HG03558 (cell line): ENCODE measurements at regions not wholly inside any gene's neighbourhood (a gene's known extent, or its start where the extent isn't known, plus 50 kb on each side); places are given as distances from the start of the nearest gene placed in this dataset.

Source experiments
- ATAC-seq: cut with Tn5 transposase; IDR thresholded peaks from one replicate; pipeline ENCODE4 v1.9.1; 2021; ENCODE audit warnings: moderate number of reproducible peaks; ENCODE audit not compliant: unreplicated experiment; ENCODE audit errors: extremely low read depth

DNA sequence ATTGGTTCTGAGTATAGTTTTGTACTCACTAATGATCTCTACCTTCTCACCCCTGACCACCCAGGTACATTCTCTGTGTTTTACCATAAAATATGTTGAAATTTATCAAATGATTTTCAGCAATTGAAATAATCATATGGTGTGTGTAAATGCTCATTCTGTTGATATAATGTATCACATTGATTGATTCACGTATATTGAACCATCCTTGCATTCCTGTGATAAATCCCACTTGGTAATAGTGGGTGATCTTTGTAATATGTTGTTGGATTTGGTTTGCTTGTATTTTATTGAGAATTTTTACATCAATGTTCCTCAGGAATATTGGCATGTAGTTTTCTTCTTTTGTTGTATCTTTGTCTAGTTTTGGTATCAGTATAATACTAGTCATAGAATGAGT, 1497.6 kb downstream of the OTOL1 start:
- no peak for ATAC-seq

DNA sequence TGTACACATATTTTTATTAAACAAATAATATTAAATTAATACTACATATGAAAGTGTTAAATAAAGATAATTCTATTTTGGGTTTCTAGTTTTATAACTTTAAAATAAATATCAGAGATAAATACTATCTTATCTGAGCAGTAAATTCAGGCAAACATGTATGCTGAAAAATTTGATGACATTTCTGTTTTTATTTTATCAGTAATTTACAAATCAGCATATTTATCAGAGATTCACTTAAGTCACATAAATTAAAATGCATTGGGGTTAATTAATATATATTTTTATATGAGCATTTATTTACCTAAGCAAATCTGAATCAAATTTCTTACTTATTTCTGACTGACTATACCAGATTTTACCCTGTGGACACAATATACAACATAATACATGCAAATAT, 1499.8 kb downstream of the OTOL1 start:
- no peak for ATAC-seq

DNA sequence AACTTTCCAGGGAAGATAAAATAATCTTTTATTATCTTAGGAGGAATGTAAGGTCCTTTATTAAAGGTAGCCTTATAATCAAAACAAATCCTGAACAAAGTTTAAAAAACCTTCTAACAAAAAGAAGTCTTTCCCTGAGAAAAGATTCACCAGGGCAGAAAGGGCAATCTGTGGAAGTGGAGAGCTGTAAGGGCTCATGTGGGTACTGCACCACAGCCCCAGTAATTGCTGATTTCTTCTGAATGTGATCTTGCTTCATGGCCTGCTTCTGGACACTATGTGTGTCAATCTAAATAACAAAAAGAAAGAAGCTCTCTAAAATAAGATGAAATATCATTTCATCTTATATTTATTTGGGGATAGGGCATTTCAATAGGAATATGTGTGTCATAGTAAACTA, 1501.6 kb downstream of the OTOL1 start:
- no peak for ATAC-seq

DNA sequence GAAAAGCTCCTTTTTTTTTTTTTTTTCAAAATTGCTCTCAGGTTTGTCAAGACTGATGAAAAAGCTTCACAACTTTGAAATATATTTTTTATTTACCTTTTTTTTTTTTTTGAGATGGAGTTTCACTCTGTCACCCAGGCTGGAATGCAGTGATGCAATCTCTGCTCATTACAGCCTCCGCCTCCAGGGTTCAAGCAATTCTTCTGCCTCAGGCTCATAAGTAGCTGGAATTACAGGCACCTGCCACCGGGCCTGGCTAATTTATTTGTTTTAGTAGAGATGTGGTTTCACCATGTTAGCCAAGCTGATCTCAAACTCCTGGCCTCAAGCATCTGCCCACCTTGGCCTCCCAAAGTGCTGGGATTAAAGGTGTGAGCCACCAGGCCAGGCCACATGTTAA, 1515.0 kb downstream of the OTOL1 start:
- no peak for ATAC-seq

DNA sequence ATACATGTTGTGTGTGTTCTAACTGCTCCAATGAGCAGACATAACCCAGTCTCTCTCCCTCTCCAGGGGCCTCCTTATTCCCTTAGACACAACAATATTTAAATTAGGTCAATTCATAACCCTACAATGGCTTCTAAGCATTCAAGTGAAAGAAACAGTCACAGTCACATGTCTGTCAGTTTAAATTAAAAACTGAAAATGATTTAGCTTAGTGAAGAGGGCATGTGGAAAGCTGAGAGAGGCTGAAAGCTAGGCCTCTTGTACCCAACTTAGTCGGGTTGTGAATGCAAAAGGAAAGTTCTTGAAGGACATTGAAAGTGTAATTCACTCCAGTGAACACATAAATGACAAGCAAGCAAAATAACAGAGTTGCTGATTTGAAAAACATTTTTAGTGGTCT, 1519.6 kb downstream of the OTOL1 start:
- ATAC-seq: no peak

DNA sequence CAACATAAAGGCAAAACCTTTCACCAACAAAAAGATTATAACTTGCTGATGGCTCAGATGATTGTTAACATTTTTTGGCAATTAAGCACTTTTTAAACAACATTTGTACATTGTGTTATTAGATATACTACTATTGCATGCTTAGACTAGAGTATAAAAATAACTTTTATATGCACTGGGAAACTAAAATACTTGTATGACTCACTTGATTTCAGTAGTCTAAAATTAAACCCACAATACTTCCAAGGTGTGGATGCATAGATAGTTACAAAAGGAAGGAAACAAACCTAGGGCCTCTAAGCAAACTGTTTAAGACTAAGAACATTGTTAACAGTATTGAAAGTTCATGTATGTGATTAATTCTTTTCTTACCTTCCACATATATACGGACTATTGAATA, 1521.5 kb downstream of the OTOL1 start:
- ATAC-seq: no peak

DNA sequence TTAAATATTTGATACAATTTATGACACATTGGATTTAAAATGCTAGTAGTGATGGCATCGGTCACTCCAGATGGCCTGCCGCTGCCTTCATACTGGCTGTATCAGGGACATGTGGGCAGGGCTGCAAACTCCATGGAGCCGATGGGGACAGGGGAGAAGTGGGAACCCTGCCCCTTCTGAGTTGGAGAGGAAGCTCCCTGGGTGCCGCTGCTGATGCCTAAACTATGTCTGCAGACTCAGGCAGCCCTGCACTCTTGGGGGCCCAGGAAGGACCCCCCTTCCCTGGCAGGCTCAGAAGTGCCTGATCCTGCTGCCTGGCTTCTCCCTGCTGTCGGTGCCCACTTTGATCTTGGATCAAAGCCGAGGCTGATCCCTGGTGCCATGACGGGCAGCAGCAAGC, 1522.1 kb downstream of the OTOL1 start:
- no peak for ATAC-seq

DNA sequence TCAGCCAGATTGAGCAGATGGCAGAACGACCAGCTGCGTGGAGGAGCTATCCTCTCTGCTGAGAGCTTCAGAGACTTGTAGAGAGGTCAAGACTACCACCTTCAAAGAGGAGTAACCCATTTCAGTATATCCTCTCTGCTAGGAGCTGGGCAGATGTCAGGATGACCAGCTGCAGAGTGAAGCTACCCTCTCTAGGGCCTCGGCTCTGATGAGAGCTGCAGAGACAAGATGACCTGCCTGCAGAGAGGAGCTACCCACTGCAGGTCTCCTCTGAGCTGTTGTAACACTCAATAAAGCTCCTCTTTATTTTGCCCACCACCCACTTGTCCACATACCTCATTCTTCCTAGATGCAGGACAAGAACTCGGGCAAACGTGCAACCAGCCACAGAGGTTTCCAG, 1522.7 kb downstream of the OTOL1 start:
- ATAC-seq: no peak

DNA sequence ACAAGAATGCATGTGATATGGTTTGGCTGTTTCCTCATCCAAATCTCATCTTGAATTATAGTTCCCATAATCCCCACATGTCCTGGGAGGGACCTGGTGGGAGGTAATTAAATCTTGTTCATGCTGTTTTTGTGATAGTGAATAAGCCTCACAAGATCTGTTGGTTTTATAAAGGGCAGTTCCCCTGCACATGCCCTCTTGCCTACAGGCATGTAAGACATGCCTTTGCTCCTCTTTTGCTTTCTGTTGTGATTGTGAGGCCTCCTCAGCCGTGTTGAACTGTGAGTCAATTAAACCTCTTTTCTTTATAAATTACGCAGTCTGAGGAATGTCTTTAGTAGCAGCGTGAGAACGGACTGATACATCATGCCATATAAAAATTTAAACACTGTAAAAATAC, 1537.0 kb downstream of the OTOL1 start:
- no peak for ATAC-seq

DNA sequence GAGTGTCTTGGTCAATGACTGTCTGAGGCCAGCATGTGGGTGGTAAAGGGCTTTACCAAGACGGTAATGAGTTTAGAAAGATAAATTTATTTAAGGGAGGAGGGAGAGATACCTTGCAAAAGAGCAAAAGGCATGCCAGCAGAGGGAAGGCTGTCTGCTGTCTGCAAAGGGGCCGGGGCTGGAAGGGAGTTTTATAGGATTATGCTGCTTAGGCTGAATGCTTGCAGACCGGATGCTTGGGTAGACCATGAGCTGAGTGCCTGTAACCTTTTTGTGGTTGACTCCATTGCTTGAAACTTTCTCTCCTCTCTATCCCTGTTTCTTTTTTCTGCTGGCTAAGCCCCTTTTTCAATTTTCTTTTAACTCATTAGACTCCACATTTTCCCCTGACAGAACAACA, 1543.0 kb downstream of the OTOL1 start:
- no peak for ATAC-seq

DNA sequence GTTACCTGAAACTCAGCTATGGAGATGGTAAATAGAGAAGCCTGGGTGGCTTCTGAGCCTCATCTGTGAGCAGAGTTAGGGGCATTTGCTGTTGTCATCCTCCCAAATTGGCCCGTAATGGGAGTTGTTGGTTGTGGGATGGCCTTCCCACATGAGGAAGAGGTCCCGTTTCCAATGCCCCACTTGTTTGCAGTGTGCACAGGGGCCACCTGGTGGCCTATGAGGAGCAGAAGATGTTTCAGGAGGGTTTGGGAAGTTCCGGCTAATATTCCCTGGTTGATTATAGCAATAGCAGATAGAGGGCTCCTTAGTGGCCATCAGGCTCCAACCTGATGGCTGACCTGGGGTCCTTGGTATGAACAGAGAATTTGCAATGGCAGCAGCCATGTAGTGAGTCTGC, 1546.5 kb downstream of the OTOL1 start:
- no peak for ATAC-seq

DNA sequence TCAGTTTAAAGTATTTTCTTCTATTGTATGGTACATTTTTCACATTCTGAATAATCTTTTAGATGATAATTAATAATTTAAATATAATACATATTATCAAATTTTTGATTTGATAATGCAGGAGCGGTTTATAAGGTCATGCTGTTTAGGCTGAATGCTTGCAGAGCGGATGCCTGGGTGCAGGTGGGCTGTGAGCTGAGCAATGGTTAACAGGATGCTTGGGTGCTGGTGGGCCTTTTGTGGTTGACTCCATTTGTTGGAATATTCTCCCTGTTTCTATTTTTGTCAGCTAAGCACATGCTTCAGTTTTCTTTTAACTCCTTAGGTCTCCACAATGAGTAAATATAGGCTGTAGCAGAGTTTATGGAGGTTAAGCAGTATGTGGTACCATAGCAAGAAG, 1549.3 kb downstream of the OTOL1 start:
- ATAC-seq: no peak

DNA sequence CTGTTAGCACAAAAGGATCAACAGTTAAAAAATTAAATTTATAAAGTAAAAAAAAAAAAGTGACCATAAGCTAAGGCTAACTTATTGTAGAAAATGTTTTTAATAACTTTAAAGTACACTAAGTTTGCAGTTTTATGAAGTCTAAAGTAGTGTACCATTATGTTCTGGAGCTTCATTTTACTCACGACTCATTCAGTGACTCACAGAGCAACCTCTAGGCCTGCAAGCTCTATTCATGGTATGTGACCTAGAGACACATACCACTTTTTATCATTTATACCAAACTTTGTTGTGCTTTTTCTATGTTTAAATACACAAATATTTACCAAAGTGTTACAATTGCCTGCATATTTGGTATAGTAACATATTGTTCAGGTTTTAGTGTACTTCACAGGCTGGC, 1552.3 kb downstream of the OTOL1 start:
- ATAC-seq: no peak

DNA sequence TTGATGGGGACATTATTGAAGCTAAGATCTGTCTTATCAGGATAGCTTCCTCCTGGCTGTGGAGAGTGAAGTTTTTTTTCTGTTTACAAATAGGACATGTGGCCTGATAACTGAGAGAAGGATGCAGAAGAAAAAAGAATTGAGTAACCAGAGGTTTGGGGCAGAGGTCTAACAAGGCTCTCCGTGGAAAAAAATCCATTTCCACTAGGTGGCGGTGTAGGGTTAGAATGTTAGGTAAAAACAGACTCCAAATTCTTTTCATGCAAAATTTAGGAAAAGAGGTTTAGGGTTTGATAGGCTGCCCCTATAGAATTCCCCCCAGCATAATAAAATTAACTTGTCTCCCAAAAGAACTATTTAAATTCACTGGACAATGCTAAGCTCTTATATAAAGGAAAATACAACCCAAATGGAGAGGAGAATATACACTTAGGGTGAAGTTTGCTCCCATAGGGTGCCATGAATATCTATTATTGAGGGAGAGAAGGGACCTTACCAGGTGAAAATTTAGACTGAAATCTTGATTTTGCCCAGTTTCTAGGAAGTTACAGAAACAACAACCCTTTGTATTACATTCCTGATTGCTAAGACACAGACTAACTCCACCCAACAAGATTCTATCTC, 1560.4 kb downstream of the OTOL1 start:
- no peak for ATAC-seq

DNA sequence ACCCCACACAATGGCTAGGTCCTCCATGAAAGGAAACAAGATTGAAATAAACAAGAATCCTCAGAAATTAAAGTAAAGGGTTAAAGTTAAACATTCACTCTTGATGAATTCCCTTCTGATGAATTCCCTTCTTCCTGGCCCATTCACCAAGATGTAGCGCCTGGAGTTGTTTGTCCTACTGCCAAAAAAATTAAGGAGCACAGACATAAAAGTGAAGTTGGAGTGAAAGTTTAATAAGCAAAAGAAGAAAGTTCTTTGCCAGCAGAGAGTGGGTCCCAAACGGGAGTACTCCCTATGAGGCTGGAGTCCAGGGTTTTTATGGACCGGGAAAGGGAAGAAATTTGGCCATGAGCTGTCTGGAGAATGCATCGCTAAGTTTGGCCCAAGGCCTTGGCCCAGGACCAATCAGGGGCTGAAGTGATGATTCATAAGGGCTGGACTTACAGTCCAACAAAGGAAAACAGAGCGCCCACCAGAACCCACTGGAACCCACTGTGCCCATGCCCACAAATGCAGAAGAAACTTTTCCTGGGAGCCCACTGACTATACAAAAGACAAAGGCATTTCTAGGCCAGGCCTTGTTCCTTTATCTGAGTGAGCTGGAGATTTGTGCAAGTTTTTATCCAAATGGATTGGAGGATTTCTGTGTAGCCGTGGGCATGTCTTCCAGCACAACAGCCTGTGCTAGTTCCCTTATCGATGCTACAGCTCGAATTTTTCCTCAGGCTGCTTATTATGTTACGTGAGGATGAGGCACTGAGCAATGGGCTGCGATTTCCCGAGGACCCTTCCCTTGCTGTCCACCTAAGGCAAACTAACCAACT, 1561.6 kb downstream of the OTOL1 start:
- ATAC-seq: no peak

DNA sequence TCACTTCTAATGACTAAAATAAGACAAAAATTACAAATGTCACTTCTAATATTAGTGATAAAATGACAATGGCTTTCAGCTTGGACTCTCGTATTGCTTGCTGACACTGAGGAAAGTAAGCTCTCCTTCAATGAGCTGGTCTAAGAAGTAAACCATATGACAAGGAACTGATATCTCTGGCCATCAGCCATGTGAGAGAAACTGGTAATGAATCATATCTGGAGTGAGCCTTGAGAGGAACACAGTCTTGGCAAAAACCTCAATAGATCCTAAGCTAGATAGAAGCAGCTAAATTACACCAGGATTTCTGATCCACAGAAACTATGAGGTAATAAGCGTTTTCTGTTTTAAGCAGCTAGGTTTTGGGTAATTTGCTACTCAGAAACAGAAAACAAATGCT, 1575.1 kb downstream of the OTOL1 start:
- ATAC-seq: no peak
